K562 (cell line): ENCODE measurements at regions not wholly inside any gene's neighbourhood (a gene's known extent, or its start where the extent isn't known, plus 50 kb on each side); places are given as distances from the start of the nearest gene placed in this dataset.

Experiments
- ATAC-seq: fragments of 200-7000 bp; cut with Tn5 transposase; 3 replicates; pipeline ENCODE4 v1.9.1; 2020; ENCODE audit warnings: moderate library complexity
- BruUV-seq: library from RNA; stranded (reverse); fragments of 400-500 nt; replicated peaks from 2 replicates; lab custom pipeline; 2021; lab: Mats Ljungman, UMichigan
- CTCF ChIA-PET: fragments of 300-600 bp; formaldehyde crosslinking; extraction: SDS; loops from one replicate; lab custom pipeline; 2021; ENCODE audit warnings: low intra/inter-chr PET ratio; lab: Yijun Ruan, JAX
- POLR2A ChIA-PET: fragments of 300-600, 350-650 bp; sonication (Branson Sonifier 250); formaldehyde crosslinking; extraction: SDS; loops from one replicate; lab custom pipeline; 2021; ENCODE audit warnings: antibody characterized with exemption, inconsistent platforms; lab: Yijun Ruan, JAX
- DNase-seq, 4 experiments: peaks; one replicate each; pipeline versions ENCODE4 v3.0.0 to v3.0.0-alpha.2; 2011 to 2018; ENCODE audit warnings: low spot score in 3 of 4, mixed read lengths in 3 of 4; ENCODE audit errors: extremely low read depth in 1 of 4
- FAIRE-seq: peaks from 2 replicates; lab custom pipeline; 2011; peaks lifted over from hg19 to GRCh38; lab: Jason Lieb, UNC
- H2AFZ ChIP-seq: 2 replicates; pipeline ENCODE4 v1.6.0; 2011; ENCODE audit warnings: low read depth, low read length, control low read depth, inconsistent platforms
- H3K27ac ChIP-seq: fragments of 200-600 bp; 3 replicates; pipeline ENCODE4 v1.8.0; 2011; ENCODE audit warnings: low read depth, mild to moderate bottlenecking, control low read depth, inconsistent platforms, low read length, moderate library complexity, mixed read lengths; ENCODE audit errors: extremely low read depth
- H3K27me3 ChIP-seq, 2 experiments: fragments of 300-600 bp in 1 of 2; 2 replicates in 1 of 2; 3 replicates in 1 of 2; pipeline versions ENCODE4 v1.6.0 to v1.8.0; 2011; ENCODE audit warnings: inconsistent platforms in 2 of 2, low read length in 2 of 2, mild to moderate bottlenecking in 1 of 2, mixed read lengths in 1 of 2, moderate library complexity in 1 of 2; ENCODE audit not compliant: control insufficient read depth in 2 of 2, insufficient read depth in 2 of 2
- H3K36me3 ChIP-seq: fragments of 300-600 bp; 3 replicates; pipeline ENCODE4 v1.8.0; 2011; ENCODE audit warnings: mild to moderate bottlenecking, low read length, inconsistent platforms; ENCODE audit not compliant: control insufficient read depth, insufficient read depth
- H3K4me1 ChIP-seq, 2 experiments: fragments of 200-600 bp in 1 of 2; replicated peaks in 1 of 2; 2 replicates in 1 of 2; 3 replicates in 1 of 2; pipeline versions ENCODE4 v1.5.1 to v1.8.0; 2011; ENCODE audit warnings: inconsistent platforms in 2 of 2, low read length in 2 of 2, mild to moderate bottlenecking in 1 of 2, mixed read lengths in 1 of 2, moderate library complexity in 1 of 2; ENCODE audit not compliant: control insufficient read depth in 2 of 2, insufficient read depth in 2 of 2
- H3K4me2 ChIP-seq: 2 replicates; pipeline ENCODE4 v1.6.1; 2011; ENCODE audit warnings: low read length, control low read depth, inconsistent platforms, mixed read lengths; ENCODE audit not compliant: insufficient read depth
- H3K4me3 ChIP-seq: fragments of 200-600 bp; sonication (generic), shearing (Covaris generic); 2 replicates; pipeline ENCODE4 v1.5.1; 2016; ENCODE audit warnings: control low read depth, inconsistent platforms
- H3K79me2 ChIP-seq: fragments of 200-600 bp; 3 replicates; pipeline ENCODE4 v1.8.0; 2011; ENCODE audit warnings: low read length, inconsistent platforms; ENCODE audit not compliant: control insufficient read depth, insufficient read depth
- H3K9ac ChIP-seq, 2 experiments: 2 replicates each; pipeline versions ENCODE4 v1.6.0 to v1.6.1; 2011; ENCODE audit warnings: low read depth in 2 of 2, low read length in 2 of 2, control low read depth in 1 of 2, inconsistent platforms in 1 of 2, mild to moderate bottlenecking in 1 of 2, mixed read lengths in 1 of 2; ENCODE audit not compliant: insufficient read depth in 1 of 2
- H3K9me1 ChIP-seq: one replicate; pipeline ENCODE4 v1.6.0; 2011; ENCODE audit warnings: inconsistent platforms, mild to moderate bottlenecking, low read length, moderate library complexity; ENCODE audit not compliant: control insufficient read depth, insufficient read depth
- H3K9me3 ChIP-seq: replicated peaks from 2 replicates; pipeline ENCODE4 v1.5.1; 2011; ENCODE audit warnings: low read depth, low read length, inconsistent platforms; ENCODE audit not compliant: control insufficient read depth, insufficient read depth
- H4K20me1 ChIP-seq: replicated peaks from 2 replicates; pipeline ENCODE4 v1.6.1; 2011; ENCODE audit warnings: low read length, inconsistent platforms, mixed read lengths; ENCODE audit not compliant: control insufficient read depth, insufficient read depth
- CEBPB ChIP-seq: fragments of 450-650 bp; IDR thresholded peaks from 2 replicates; pipeline ENCODE4 v1.6.1; 2016; ENCODE audit warnings: missing genetic modification characterization, missing compliant biosample characterization
- CEBPG ChIP-seq, 3 experiments: fragments of 200-800 bp in 1 of 3; sonication (Bioruptor generic) in 1 of 3; sonication (generic) in 1 of 3; formaldehyde crosslinking in 1 of 3; IDR thresholded peaks in 2 of 3; conservative IDR thresholded peaks in 1 of 3; 2 replicates each; pipeline versions ENCODE4 v1.6.1 to v1.8.0; 2016 to 2022; ENCODE audit warnings: missing compliant biosample characterization in 2 of 3, missing genetic modification characterization in 2 of 3, mild to moderate bottlenecking in 1 of 3, missing genetic modification reagents in 1 of 3
- CREB5 ChIP-seq: fragments of 250-450 bp; sonication (Bioruptor Pico); IDR thresholded peaks from 2 replicates; pipeline ENCODE4 v1.5.0; 2020; ENCODE audit warnings: mild to moderate bottlenecking
- in situ Hi-C: fragments of 300-500 bp; cut with MboI; formaldehyde crosslinking; loops from 4 replicates; pipeline ENCODE4 v1.15.0; 2018; ENCODE audit warnings: inconsistent platforms, mixed read lengths
- intact Hi-C: fragments of 100-400 bp; cut with micrococcal nuclease; formaldehyde crosslinking; loops from 2 replicates; pipeline ENCODE4 v1.14.2; 2022
- TF ChIP-seq, protein P1 (sequence below): fragments of 450-650 bp; IDR thresholded peaks from 2 replicates; pipeline ENCODE4 v1.6.1; 2017; ENCODE audit warnings: mild to moderate bottlenecking, moderate library complexity

DNA sequence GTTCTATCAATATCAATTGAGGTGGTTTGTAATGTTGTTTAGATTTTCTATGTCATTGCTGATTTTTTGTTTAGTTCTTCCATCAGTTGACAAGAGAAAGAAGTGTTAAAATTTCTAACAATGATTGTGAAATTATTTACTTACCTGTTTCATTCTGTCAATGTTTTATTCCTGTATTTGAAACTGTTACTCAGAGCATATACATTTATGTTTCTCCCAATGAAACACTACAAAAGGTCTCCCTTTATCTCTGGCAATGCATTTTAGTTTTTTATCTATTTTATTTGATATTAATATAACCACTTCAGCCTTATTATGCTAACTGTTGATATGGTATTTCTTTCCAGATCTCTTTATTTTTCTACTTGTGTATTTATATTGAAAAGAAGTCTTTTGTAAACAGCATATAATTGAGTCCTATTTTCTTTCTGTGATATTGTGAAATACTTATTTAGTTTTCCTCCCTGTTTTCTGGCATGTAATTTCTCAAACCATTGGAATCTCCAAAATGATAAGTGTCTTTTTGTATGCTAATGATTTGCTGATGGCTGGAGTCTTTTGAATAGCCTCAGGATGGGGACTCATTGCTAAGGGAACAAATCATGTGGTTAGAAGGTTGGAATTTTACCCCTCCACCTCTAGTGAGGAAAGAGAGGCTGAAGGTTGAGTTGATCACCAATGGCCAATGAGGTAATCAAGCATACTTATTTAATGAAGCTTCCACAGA is 122.0 kb downstream of the ADSS2 start:
- Histone ChIP-seq H4K20me1 (no peaks in the 10 kb centered on the region), H3K27ac (no peak overlapping the region), H3K9ac (no peak overlapping the region), H3K79me2 (no peaks in the 10 kb centered on the region), H3K36me3 (no peaks in the 10 kb centered on the region), H3K9me1 (no peaks in the 10 kb centered on the region), H3K9me3 (no peaks in the 10 kb centered on the region), H3K4me1 (peaks cover 0 to 18% of the 10 kb centered on the region in 2 experiments; a peak in 3 of 5 replicates), H3K4me3 (no peak overlapping the region), H3K27me3 (no peaks in the 10 kb centered on the region), H2AFZ (0 out of 2 replicates have a peak overlapping the region, but pooled peaks have one; percentile 25), H3K4me2 (no peak overlapping the region)
- no peak for ATAC-seq
- in situ Hi-C loops (no loop called here), intact Hi-C loops (no loop called here)
- TF ChIP-seq CEBPG (CRISPR knock-in tag; IDR thresholded peaks at IDR 0.05), result no peak
- TF ChIP-seq CEBPG (tag; conservative IDR thresholded peaks at IDR 0.05 in 1 of 2, IDR thresholded peaks at IDR 0.05 in 1 of 2), result peak; percentile 49 to 50; a peak in 3 of 4 replicates
- TF ChIP-seq, protein P1, sequence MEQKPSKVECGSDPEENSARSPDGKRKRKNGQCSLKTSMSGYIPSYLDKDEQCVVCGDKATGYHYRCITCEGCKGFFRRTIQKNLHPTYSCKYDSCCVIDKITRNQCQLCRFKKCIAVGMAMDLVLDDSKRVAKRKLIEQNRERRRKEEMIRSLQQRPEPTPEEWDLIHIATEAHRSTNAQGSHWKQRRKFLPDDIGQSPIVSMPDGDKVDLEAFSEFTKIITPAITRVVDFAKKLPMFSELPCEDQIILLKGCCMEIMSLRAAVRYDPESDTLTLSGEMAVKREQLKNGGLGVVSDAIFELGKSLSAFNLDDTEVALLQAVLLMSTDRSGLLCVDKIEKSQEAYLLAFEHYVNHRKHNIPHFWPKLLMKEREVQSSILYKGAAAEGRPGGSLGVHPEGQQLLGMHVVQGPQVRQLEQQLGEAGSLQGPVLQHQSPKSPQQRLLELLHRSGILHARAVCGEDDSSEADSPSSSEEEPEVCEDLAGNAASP, result 0 out of 2 replicates have a peak, but pooled peaks have one; percentile 9
- TF ChIP-seq CREB5, result no peak
- peak; percentile 68 for TF ChIP-seq CEBPB (tag)
- POLR2A ChIA-PET, result no interaction called here
- CTCF ChIA-PET, result no interaction called here
- no peak for DNase-seq
- FAIRE-seq, result no peak
- no TSS peak for BruUV-seq
